ENCODE measurements at regions not wholly inside any gene's neighbourhood (a gene's known extent, or its start where the extent isn't known, plus 50 kb on each side); places are given as distances from the start of the nearest gene placed in this dataset.

- TF ChIP-seq CTCF (IDR thresholded peaks at IDR 0.05 in 8 of 11, conservative IDR thresholded peaks at IDR 0.05 in 3 of 11) (no peak), POLR2A (IDR thresholded peaks at IDR 0.05) (no peak)
Observed at GRCh38 chr1:188496506-188496905, 1667.8 kb downstream of the PLA2G4A start.
